A673 (cell line): ENCODE measurements at regions not wholly inside any gene's neighbourhood (a gene's known extent, or its start where the extent isn't known, plus 50 kb on each side); places are given as distances from the start of the nearest gene placed in this dataset.

ENCODE experiments used
- BruUV-seq: library from RNA; stranded (reverse); fragments of 400-500 nt; replicated peaks from 2 replicates; lab custom pipeline; 2021; lab: Mats Ljungman, UMichigan
- CTCF ChIA-PET: fragments of 300-600 bp; sonication (Branson Sonifier 250); formaldehyde crosslinking; loops from one replicate; lab custom pipeline; 2022; ENCODE audit warnings: antibody characterized with exemption; lab: Charles Lee
- POLR2A ChIA-PET: fragments of 300-600 bp; sonication (Branson Sonifier 250); formaldehyde crosslinking; loops from one replicate; lab custom pipeline; 2022; ENCODE audit warnings: antibody characterized with exemption; ENCODE audit not compliant: low non-redundant PET; lab: Charles Lee
- DNase-seq: peaks from one replicate; pipeline ENCODE4 v3.0.0-alpha.2; 2015; ENCODE audit warnings: low spot score
- H3K27ac ChIP-seq: fragments of 200-600 bp; sonication (generic); 2 replicates; pipeline ENCODE4 v1.5.1; 2016; ENCODE audit warnings: mixed run types, low read depth, mild to moderate bottlenecking, mixed read lengths, antibody characterized with exemption, low read length; ENCODE audit not compliant: poor library complexity, severe bottlenecking
- H3K27me3 ChIP-seq: fragments of 200-600 bp; sonication (generic); replicated peaks from 2 replicates; pipeline ENCODE4 v1.6.1; 2017; ENCODE audit warnings: mixed run types, low read depth, mild to moderate bottlenecking, mixed read lengths, antibody characterized with exemption, low read length; ENCODE audit not compliant: insufficient read depth, poor library complexity
- H3K36me3 ChIP-seq: fragments of 200-600 bp; sonication (generic); 2 replicates; pipeline ENCODE4 v1.6.1; 2016; ENCODE audit warnings: mixed run types, mild to moderate bottlenecking, mixed read lengths, antibody characterized with exemption, low read length; ENCODE audit not compliant: insufficient read depth, poor library complexity, severe bottlenecking
- H3K4me1 ChIP-seq: fragments of 200-600 bp; sonication (generic); 2 replicates; pipeline ENCODE4 v1.6.1; 2017; ENCODE audit warnings: mixed run types, mild to moderate bottlenecking, mixed read lengths, antibody characterized with exemption, low read length; ENCODE audit not compliant: insufficient read depth, poor library complexity, severe bottlenecking
- H3K4me3 ChIP-seq: fragments of 200-600 bp; sonication (generic); 2 replicates; pipeline ENCODE4 v1.5.1; 2016; ENCODE audit warnings: low read depth, mixed run types, mild to moderate bottlenecking, mixed read lengths, low read length; ENCODE audit not compliant: poor library complexity, severe bottlenecking
- H3K9me3 ChIP-seq: fragments of 200-600 bp; sonication (generic); 2 replicates; pipeline ENCODE4 v1.6.1; 2016; ENCODE audit warnings: mixed run types, low read depth, mild to moderate bottlenecking, mixed read lengths, antibody characterized with exemption, low read length; ENCODE audit not compliant: poor library complexity, severe bottlenecking
- CTCF ChIP-seq: fragments of 300-800, 200-600 bp; sonication (generic); conservative IDR thresholded peaks from 2 replicates; pipeline ENCODE4 v1.5.1; 2017; ENCODE audit warnings: low read depth, mild to moderate bottlenecking, antibody characterized with exemption, low read length, moderate library complexity, mixed read lengths
- EZH2 ChIP-seq: fragments of 200-600 bp; sonication (generic); IDR thresholded peaks from 2 replicates; pipeline ENCODE4 v1.6.1; 2017; ENCODE audit warnings: borderline replicate concordance, low read depth, mild to moderate bottlenecking, mixed read lengths, antibody characterized with exemption, low read length; ENCODE audit not compliant: poor library complexity, severe bottlenecking
- intact Hi-C: fragments of 100-400 bp; cut with micrococcal nuclease; formaldehyde crosslinking; loops from one replicate; pipeline ENCODE4 v1.10.0; 2022; ENCODE audit not compliant: unreplicated experiment

GRCh38 chr1:195482137-195482536 is 1126.1 kb downstream of the KCNT2 start:
- DNase-seq, result no peak
- BruUV-seq, result no TSS peak

GRCh38 chr1:195481293-195481692 is 1126.9 kb downstream of the KCNT2 start:
- ChIA-PET CTCF (no interaction called here), POLR2A (no interaction called here)
- no peaks in the 10 kb centered on the region for H3K9me3 ChIP-seq
- H3K4me1 ChIP-seq, result no peaks in the 10 kb centered on the region
- no peaks in the 10 kb centered on the region for H3K27me3 ChIP-seq
- H3K27ac ChIP-seq, result no peak overlapping the region
- BruUV-seq, result no TSS peak
- intact Hi-C loops, result no loop called here
- H3K4me3 ChIP-seq, result no peak overlapping the region
- no peaks in the 10 kb centered on the region for H3K36me3 ChIP-seq
- DNase-seq, result no peak
- TF ChIP-seq EZH2, result no peak
- no peak for TF ChIP-seq CTCF

More at GRCh38 chr1:195482137-195482536, 1126.1 kb downstream of the KCNT2 start:
- H3K27ac ChIP-seq, result no peak overlapping the region
- intact Hi-C loops, result no loop called here
- H3K36me3 ChIP-seq, result no peaks in the 10 kb centered on the region
- no peaks in the 10 kb centered on the region for H3K4me1 ChIP-seq
- no peaks in the 10 kb centered on the region for H3K27me3 ChIP-seq
- H3K4me3 ChIP-seq, result no peak overlapping the region
- POLR2A ChIA-PET, result no interaction called here
- TF ChIP-seq CTCF (no peak), EZH2 (no peak)
- CTCF ChIA-PET, result no interaction called here
- H3K9me3 ChIP-seq, result no peaks in the 10 kb centered on the region

GRCh38 chr1:195475568-195475967 is 1132.7 kb downstream of the KCNT2 start:
- H3K9me3 ChIP-seq, result no peaks in the 10 kb centered on the region
- ChIA-PET CTCF (interaction anchor here (1.1 kb wide), 1 partner anchor 134 kb away, joined by 3 read pairs; no protein-coding TSS in a partner anchor), POLR2A (no interaction called here)
- no peak for DNase-seq
- no peak overlapping the region for H3K4me3 ChIP-seq
- BruUV-seq, result no TSS peak
- TF ChIP-seq EZH2 (no peak), CTCF (no peak)
- no peaks in the 10 kb centered on the region for H3K27me3 ChIP-seq
- H3K36me3 ChIP-seq, result no peaks in the 10 kb centered on the region
- no peaks in the 10 kb centered on the region for H3K4me1 ChIP-seq
- intact Hi-C loops, result no loop called here
- H3K27ac ChIP-seq, result no peak overlapping the region
